GM12878 (cell line): ENCODE measurements at regions not wholly inside any gene's neighbourhood (a gene's known extent, or its start where the extent isn't known, plus 50 kb on each side); places are given as distances from the start of the nearest gene placed in this dataset.

Experiments
- ATAC-seq: fragments of 200-7000 bp; cut with Tn5 transposase; 3 replicates; pipeline ENCODE4 v1.9.1; 2020; ENCODE audit warnings: mild to moderate bottlenecking, moderate library complexity
- BruUV-seq: library from RNA; stranded (reverse); fragments of 400-500 nt; replicated peaks from 2 replicates; lab custom pipeline; 2021; lab: Mats Ljungman, UMichigan
- CTCF ChIA-PET: fragments of 300-600 bp; sonication (Branson Sonifier 250); formaldehyde crosslinking; extraction: SDS; loops from one replicate; lab custom pipeline; 2021; ENCODE audit warnings: inconsistent platforms; lab: Yijun Ruan, JAX
- POLR2A ChIA-PET: fragments of 350-600 bp; formaldehyde crosslinking; extraction: SDS; loops from one replicate; lab custom pipeline; 2021; ENCODE audit warnings: inconsistent platforms; lab: Charles Lee
- RAD21 ChIA-PET: fragments of 300-600 bp; sonication (Branson Sonifier 250); formaldehyde crosslinking; loops from one replicate; lab custom pipeline; 2023; ENCODE audit warnings: antibody characterized with exemption; ENCODE audit not compliant: unreplicated experiment; lab: Charles Lee
- SMC1A ChIA-PET: fragments of 300-600 bp; sonication (Branson Sonifier 250); formaldehyde crosslinking; loops from one replicate; lab custom pipeline; 2023; ENCODE audit not compliant: unreplicated experiment, uncharacterized antibody; lab: Charles Lee
- DNase-seq: peaks from one replicate; pipeline ENCODE4 v3.0.0-alpha.2; 2011; ENCODE audit warnings: low read depth, low spot score
- FAIRE-seq: peaks from 3 replicates; lab custom pipeline; 2011; peaks lifted over from hg19 to GRCh38; lab: Jason Lieb, UNC
- H2AFZ ChIP-seq: 2 replicates; pipeline ENCODE4 v1.6.0; 2011; ENCODE audit warnings: low read depth, low read length, control low read depth; ENCODE audit not compliant: control insufficient read depth
- H3K27ac ChIP-seq: 2 replicates; pipeline ENCODE4 v1.5.1; 2011; ENCODE audit warnings: control low read depth; ENCODE audit not compliant: control insufficient read depth, insufficient read depth
- H3K27me3 ChIP-seq, 2 experiments: replicated peaks in 1 of 2; 2 replicates each; pipeline versions ENCODE4 v1.6.0 to v1.6.1; 2011; ENCODE audit warnings: low read length in 1 of 2; ENCODE audit not compliant: control insufficient read depth in 2 of 2, insufficient read depth in 2 of 2
- H3K36me3 ChIP-seq, 2 experiments: 2 replicates each; pipeline ENCODE4 v1.5.1; 2011; ENCODE audit warnings: low read length in 1 of 2; ENCODE audit not compliant: control insufficient read depth in 2 of 2, insufficient read depth in 2 of 2
- H3K4me1 ChIP-seq: 2 replicates; pipeline ENCODE4 v1.6.1; 2011; ENCODE audit warnings: mild to moderate bottlenecking, low read length, moderate library complexity, mixed read lengths; ENCODE audit not compliant: control insufficient read depth, insufficient read depth
- H3K4me2 ChIP-seq: 2 replicates; pipeline ENCODE4 v1.6.0; 2011; ENCODE audit warnings: control low read depth; ENCODE audit not compliant: control insufficient read depth, insufficient read depth
- H3K4me3 ChIP-seq: fragments of 200-600 bp; sonication (generic); 2 replicates; pipeline ENCODE4 v1.5.1; 2016
- H3K79me2 ChIP-seq: 2 replicates; pipeline ENCODE4 v1.6.0; 2011; ENCODE audit warnings: low read length; ENCODE audit not compliant: control insufficient read depth, insufficient read depth
- H3K9ac ChIP-seq: 2 replicates; pipeline ENCODE4 v1.8.0; 2011; ENCODE audit warnings: low read length, control low read depth, mixed read lengths; ENCODE audit not compliant: control insufficient read depth, insufficient read depth
- H3K9me3 ChIP-seq: replicated peaks from 3 replicates; pipeline ENCODE4 v1.5.1; 2011; ENCODE audit warnings: mild to moderate bottlenecking, low read length; ENCODE audit not compliant: control insufficient read depth, insufficient read depth
- H4K20me1 ChIP-seq: 2 replicates; pipeline ENCODE4 v1.6.0; 2011; ENCODE audit not compliant: control insufficient read depth, insufficient read depth
- BACH1 ChIP-seq: fragments of 450-650 bp; IDR thresholded peaks from 2 replicates; pipeline ENCODE4 v1.6.1; 2017; ENCODE audit warnings: mild to moderate bottlenecking, borderline replicate concordance
- BHLHE40 ChIP-seq, 2 experiments: fragments of 450-650 bp in 1 of 2; IDR thresholded peaks; 2 replicates each; pipeline ENCODE4 v1.6.1; 2011 to 2017; ENCODE audit warnings: low read depth in 2 of 2, borderline replicate concordance in 1 of 2, improper control_type of control experiment in 1 of 2, low read length in 1 of 2, mild to moderate bottlenecking in 1 of 2
- BMI1 ChIP-seq: fragments of 450-650 bp; IDR thresholded peaks from 2 replicates; pipeline ENCODE4 v1.6.1; 2016; ENCODE audit warnings: mild to moderate bottlenecking, moderate library complexity, borderline replicate concordance
- GABPA ChIP-seq: IDR thresholded peaks from 2 replicates; pipeline ENCODE4 v1.6.1; 2014; ENCODE audit warnings: antibody characterized with exemption, low read depth, mild to moderate bottlenecking, inconsistent platforms
- IKZF1 ChIP-seq: fragments of 450-650 bp; conservative IDR thresholded peaks from 2 replicates; pipeline ENCODE4 v1.6.1; 2017; ENCODE audit warnings: antibody characterized with exemption, mild to moderate bottlenecking
- JUNB ChIP-seq: IDR thresholded peaks from 2 replicates; pipeline ENCODE4 v1.6.1; 2016; ENCODE audit warnings: antibody characterized with exemption, mild to moderate bottlenecking
- MTA2 ChIP-seq: fragments of 450-650 bp; IDR thresholded peaks from 2 replicates; pipeline ENCODE4 v1.6.1; 2016; ENCODE audit warnings: low read depth, mild to moderate bottlenecking, moderate library complexity
- NFYB ChIP-seq: IDR thresholded peaks from 2 replicates; pipeline ENCODE4 v1.6.1; 2011; ENCODE audit warnings: low read depth, mild to moderate bottlenecking, low read length, improper control_type of control experiment, moderate library complexity; ENCODE audit not compliant: insufficient read depth
- PML ChIP-seq: IDR thresholded peaks from 2 replicates; pipeline ENCODE4 v1.6.1; 2012; ENCODE audit warnings: low read length, inconsistent platforms
- POU2F2 ChIP-seq: IDR thresholded peaks from 3 replicates; pipeline ENCODE4 v1.6.1; 2011; ENCODE audit warnings: low read depth, mild to moderate bottlenecking, low read length, borderline replicate concordance
- PRDM15 ChIP-seq: fragments of 450-650 bp; formaldehyde crosslinking; IDR thresholded peaks from 2 replicates; pipeline ENCODE4 v1.4.0; 2020; ENCODE audit warnings: mild to moderate bottlenecking, moderate library complexity
- RB1 ChIP-seq: fragments of 450-650 bp; formaldehyde crosslinking; IDR thresholded peaks from 2 replicates; pipeline ENCODE4 v1.6.1; 2017; ENCODE audit warnings: mild to moderate bottlenecking, borderline replicate concordance
- RFX5 ChIP-seq: IDR thresholded peaks from 2 replicates; pipeline ENCODE4 v1.6.1; 2011; ENCODE audit warnings: low read depth, low read length, improper control_type of control experiment
- SMAD1 ChIP-seq: fragments of 450-650 bp; IDR thresholded peaks from 2 replicates; pipeline ENCODE4 v1.6.1; 2018; ENCODE audit warnings: mild to moderate bottlenecking, low read depth; ENCODE audit not compliant: partially characterized antibody
- TARDBP ChIP-seq: IDR thresholded peaks from 2 replicates; pipeline ENCODE4 v1.6.1; 2016; ENCODE audit warnings: borderline replicate concordance
- YY1 ChIP-seq: IDR thresholded peaks from 2 replicates; pipeline ENCODE4 v1.6.1; 2011; ENCODE audit warnings: low read depth, mild to moderate bottlenecking, low read length
- ZNF274 ChIP-seq: IDR thresholded peaks from one replicate; pipeline ENCODE4 v1.8.0; 2011; ENCODE audit not compliant: insufficient read length, insufficient read depth
- ZNF622 ChIP-seq: fragments of 450-650 bp; IDR thresholded peaks from 2 replicates; pipeline ENCODE4 v1.6.1; 2017; ENCODE audit warnings: mild to moderate bottlenecking, inconsistent platforms
- WGBS: methylation state at CpG from one replicate; pipeline ENCODE4 v1.1.6; 2016; ENCODE audit warnings: low lambda C conversion rate; ENCODE audit not compliant: insufficient replicate concordance, insufficient coverage; ENCODE audit errors: missing lambda C conversion rate; 5-methylcytosine and 5-hydroxymethylcytosine counted together
- in situ Hi-C: fragments of 300-500 bp; cut with MboI; formaldehyde crosslinking; loops from 9 replicates; pipeline ENCODE4 v1.14.3; 2018; ENCODE audit warnings: mixed read lengths
- intact Hi-C: fragments of 100-400 bp; cut with micrococcal nuclease; formaldehyde crosslinking; loops from one replicate; pipeline ENCODE4 v1.14.2; 2022; ENCODE audit not compliant: unreplicated experiment
- TF ChIP-seq, protein P1 (sequence below): fragments of 450-650 bp; IDR thresholded peaks from 2 replicates; pipeline ENCODE4 v1.6.1; 2017; ENCODE audit warnings: low read depth, mild to moderate bottlenecking, moderate library complexity

DNA sequence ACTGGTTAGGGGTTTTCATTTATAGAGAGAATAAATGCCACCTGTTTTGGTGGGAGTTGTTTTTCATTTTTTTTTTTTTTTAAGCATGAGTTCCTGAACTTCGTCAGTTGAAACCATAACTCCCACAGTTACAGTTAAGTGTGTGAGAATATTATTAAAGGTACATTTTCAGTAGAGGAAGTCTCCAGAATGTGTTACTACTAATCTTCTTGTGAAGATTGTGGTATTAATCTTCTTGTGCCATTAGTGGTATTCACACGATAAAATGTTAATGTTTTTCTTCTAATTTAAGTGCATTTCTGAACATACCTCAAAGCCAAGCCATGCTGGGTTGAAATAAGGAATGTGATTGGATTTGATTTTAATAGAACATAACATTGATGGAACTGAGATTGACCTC, 437.9 kb upstream of the GOLIM4 start:
- H3K4me2 ChIP-seq, result no peak overlapping the region
- ATAC-seq, result peak; percentile 32
- TF ChIP-seq BHLHE40 (IDR thresholded peaks at IDR 0.05; ENCODE audit: borderline replicate concordance in 1 of 2, low read depth in 2 of 2, low read length in 1 of 2) (no peak), ZNF274 (no peak), ZNF622 (no peak), BMI1 (no peak), JUNB (no peak), BACH1 (no peak), GABPA (no peak), RFX5 (no peak), RB1 (no peak), POU2F2 (no peak), MTA2 (0 out of 2 replicates have a peak, but pooled peaks have one; percentile 50), NFYB (no peak), TARDBP (no peak), SMAD1 (peak; percentile 50), IKZF1 (no peak), PML (no peak), PRDM15 (CRISPR knock-in tag) (no peak), YY1 (no peak)
- TF ChIP-seq, protein P1, sequence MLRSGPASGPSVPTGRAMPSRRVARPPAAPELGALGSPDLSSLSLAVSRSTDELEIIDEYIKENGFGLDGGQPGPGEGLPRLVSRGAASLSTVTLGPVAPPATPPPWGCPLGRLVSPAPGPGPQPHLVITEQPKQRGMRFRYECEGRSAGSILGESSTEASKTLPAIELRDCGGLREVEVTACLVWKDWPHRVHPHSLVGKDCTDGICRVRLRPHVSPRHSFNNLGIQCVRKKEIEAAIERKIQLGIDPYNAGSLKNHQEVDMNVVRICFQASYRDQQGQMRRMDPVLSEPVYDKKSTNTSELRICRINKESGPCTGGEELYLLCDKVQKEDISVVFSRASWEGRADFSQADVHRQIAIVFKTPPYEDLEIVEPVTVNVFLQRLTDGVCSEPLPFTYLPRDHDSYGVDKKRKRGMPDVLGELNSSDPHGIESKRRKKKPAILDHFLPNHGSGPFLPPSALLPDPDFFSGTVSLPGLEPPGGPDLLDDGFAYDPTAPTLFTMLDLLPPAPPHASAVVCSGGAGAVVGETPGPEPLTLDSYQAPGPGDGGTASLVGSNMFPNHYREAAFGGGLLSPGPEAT, result peak; percentile 35; the same call in 1 of the 2 replicates

More for the DNA sequence above, 437.9 kb upstream of the GOLIM4 start:
- CTCF ChIA-PET, result interaction anchor here (0.7 to 1.9 kb wide), 5 partner anchors 10 to 874 kb away, joined by 3 to 10 read pairs (median 3); no protein-coding TSS in a partner anchor
- BruUV-seq, result no TSS peak
- Histone ChIP-seq H3K36me3 (no peaks in the 10 kb centered on the region), H4K20me1 (no peaks in the 10 kb centered on the region), H3K4me3 (no peak overlapping the region), H3K9ac (no peak overlapping the region), H3K79me2 (no peaks in the 10 kb centered on the region), H3K4me1 (no peaks in the 10 kb centered on the region), H2AFZ (no peak overlapping the region), H3K27me3 (no peaks in the 10 kb centered on the region), H3K9me3 (no peaks in the 10 kb centered on the region), H3K27ac (no peak overlapping the region)
- POLR2A ChIA-PET, result interaction anchor here (1.3 kb wide), 1 partner anchor 16 kb away, joined by 3 read pairs; no protein-coding TSS in a partner anchor
- intact Hi-C loops (no loop called here), in situ Hi-C loops (no loop called here)
- WGBS, result 17% methylated on average over 2 of the region's 2 CpGs
- RAD21 ChIA-PET, result interaction anchor here (1.1 to 3.2 kb wide), 5 partner anchors 14 to 84 kb away, joined by 3 to 18 read pairs (median 4); no protein-coding TSS in a partner anchor
- SMC1A ChIA-PET, result interaction anchor here (0.6 to 1.9 kb wide), 7 partner anchors 13 to 82 kb away, joined by 3 to 14 read pairs (median 4); no protein-coding TSS in a partner anchor
- FAIRE-seq (no peak), DNase-seq (no peak)
